ENCODE measurements at regions not wholly inside any gene's neighbourhood (a gene's known extent, or its start where the extent isn't known, plus 50 kb on each side); places are given as distances from the start of the nearest gene placed in this dataset.

DNA sequence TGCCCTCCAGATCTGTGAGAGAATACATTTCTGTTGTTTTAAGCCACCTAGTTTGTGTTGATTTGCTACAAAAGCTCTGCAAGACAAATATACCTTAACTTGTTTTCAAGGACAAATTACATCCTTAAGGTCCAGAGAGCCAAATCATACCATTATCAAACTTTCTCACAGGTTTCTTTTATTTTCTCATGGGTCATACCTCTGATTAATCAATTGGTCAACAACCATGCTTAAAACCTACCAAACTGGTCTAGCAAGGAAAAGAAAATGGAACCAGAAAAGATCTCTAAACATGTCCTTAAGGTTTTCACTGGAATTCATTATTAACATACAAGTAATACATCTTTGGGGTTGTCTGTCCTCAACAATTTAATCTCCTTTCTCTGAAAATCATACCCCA, 535.0 kb downstream of the CD83 start:
- Histone ChIP-seq H3K27me3 (ENCODE audit: control insufficient read depth, insufficient read depth, low read length) (no peaks in the 10 kb centered on the region), H3K36me3 (ENCODE audit: control insufficient read depth, insufficient read depth, low read length) (no peaks in the 10 kb centered on the region), H3K4me3 (ENCODE audit: low read depth, low read length) (no peak overlapping the region)
- TF ChIP-seq CTCF (IDR thresholded peaks at IDR 0.05; ENCODE audit: insufficient read depth, low read length, poor library complexity, severe bottlenecking): no peak
- no peak for DNase-seq (ENCODE audit: low read depth)

DNA sequence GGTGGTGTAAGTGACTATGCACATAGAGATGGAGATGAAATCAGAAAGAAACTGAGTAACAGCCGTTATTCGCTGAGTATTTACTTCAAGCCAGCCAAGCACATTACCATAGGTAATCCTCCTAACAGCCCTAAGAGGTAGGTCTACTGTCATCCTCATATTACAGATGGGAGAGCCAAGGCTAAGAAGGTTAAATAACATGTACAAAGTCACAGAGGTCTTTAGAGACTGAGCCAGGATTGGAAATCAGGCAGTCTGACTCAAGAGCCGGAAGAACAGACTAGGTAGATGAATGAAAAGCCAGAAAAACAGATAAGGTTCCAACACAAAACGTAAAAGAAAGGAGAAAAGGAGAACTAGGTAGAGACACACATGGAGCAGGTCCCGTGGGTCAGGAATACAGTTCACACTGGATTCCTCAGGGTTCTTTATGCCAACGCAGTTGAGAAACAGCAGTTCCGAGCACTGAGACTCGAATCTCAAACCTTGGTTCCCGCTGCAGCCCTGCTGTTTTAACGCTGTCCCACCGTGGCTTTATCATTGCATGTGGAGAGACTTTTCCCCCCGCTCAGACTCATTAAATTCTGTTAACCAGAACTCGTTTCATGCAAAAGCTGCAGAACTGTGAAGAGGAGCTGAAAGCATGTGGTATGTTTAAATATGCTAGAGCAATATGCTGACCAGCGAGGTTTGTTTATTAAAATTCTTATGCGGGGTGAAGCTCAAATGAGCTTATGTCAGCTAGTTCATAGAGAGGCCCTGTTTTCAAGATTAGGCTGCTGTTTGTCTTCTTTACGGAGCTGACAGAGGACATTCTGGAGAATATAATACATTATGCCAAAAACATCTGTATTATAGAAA, 537.9 kb downstream of the CD83 start:
- Histone ChIP-seq H3K4me3 (ENCODE audit: low read depth, low read length) (no peak overlapping the region), H3K36me3 (ENCODE audit: control insufficient read depth, insufficient read depth, low read length) (no peaks in the 10 kb centered on the region), H3K27me3 (ENCODE audit: control insufficient read depth, insufficient read depth, low read length) (no peaks in the 10 kb centered on the region)
- no peak for TF ChIP-seq CTCF (IDR thresholded peaks at IDR 0.05; ENCODE audit: insufficient read depth, low read length, poor library complexity, severe bottlenecking)
- no peak for DNase-seq (ENCODE audit: low read depth)

- DNase-seq (ENCODE audit: low read depth): no peak
- no peaks in the 10 kb centered on the region for H3K27me3 ChIP-seq (ENCODE audit: control insufficient read depth, insufficient read depth, low read length)
- no peak for TF ChIP-seq CTCF (IDR thresholded peaks at IDR 0.05; ENCODE audit: insufficient read depth, low read length, poor library complexity, severe bottlenecking)
- no peak overlapping the region for H3K4me3 ChIP-seq (ENCODE audit: low read depth, low read length)
- no peaks in the 10 kb centered on the region for H3K36me3 ChIP-seq (ENCODE audit: control insufficient read depth, insufficient read depth, low read length)
These were observed 538.5 kb downstream of the CD83 start for GRCh38 chr6:14656078-14656521.

- no peak for TF ChIP-seq CTCF (IDR thresholded peaks at IDR 0.05; ENCODE audit: insufficient read depth, low read length, poor library complexity, severe bottlenecking)
- Histone ChIP-seq H3K4me3 (ENCODE audit: low read depth, low read length) (no peak overlapping the region), H3K36me3 (ENCODE audit: control insufficient read depth, insufficient read depth, low read length) (no peaks in the 10 kb centered on the region), H3K27me3 (ENCODE audit: control insufficient read depth, insufficient read depth, low read length) (no peaks in the 10 kb centered on the region)
- DNase-seq (ENCODE audit: low read depth): no peak
These were observed 539.1 kb downstream of the CD83 start for GRCh38 chr6:14656649-14657048.

DNA sequence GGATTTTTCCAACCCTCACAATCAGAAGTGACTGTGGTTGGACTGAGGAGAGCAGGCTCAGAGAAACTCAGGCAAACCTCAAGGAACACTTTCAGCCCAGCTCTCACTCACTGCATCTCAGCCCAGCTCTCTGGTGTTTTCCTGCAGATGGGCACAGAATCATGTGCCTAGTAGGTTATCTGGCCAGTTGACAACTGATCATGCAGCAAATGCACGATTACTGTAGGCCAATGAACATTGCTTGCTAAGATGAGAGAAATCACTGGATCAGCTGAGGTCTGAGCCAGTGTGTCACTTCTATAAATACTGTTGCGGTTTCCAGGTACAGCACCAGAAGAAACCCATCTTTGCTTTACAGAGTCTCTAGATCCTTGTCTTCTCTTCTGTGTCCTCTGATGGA, 540.5 kb downstream of the CD83 start:
- H3K36me3 ChIP-seq (ENCODE audit: control insufficient read depth, insufficient read depth, low read length): no peaks in the 10 kb centered on the region
- TF ChIP-seq CTCF (IDR thresholded peaks at IDR 0.05; ENCODE audit: insufficient read depth, low read length, poor library complexity, severe bottlenecking): no peak
- no peak for DNase-seq (ENCODE audit: low read depth)
- no peaks in the 10 kb centered on the region for H3K27me3 ChIP-seq (ENCODE audit: control insufficient read depth, insufficient read depth, low read length)
- H3K4me3 ChIP-seq (ENCODE audit: low read depth, low read length): no peak overlapping the region
